ENCODE measurements at regions not wholly inside any gene's neighbourhood (a gene's known extent, or its start where the extent isn't known, plus 50 kb on each side); places are given as distances from the start of the nearest gene placed in this dataset.

GRCh38 chr3:74564560-74564959 lies 49.9 kb downstream of the CNTN3 start:
- no peak for DNase-seq (ENCODE audit: low read depth)

- no peak for DNase-seq (ENCODE audit: low read depth)
Measured at GRCh38 chr3:74562558-74563269, 51.7 kb downstream of the CNTN3 start.

GRCh38 chr3:74561881-74562280 lies 52.6 kb downstream of the CNTN3 start:
- peak; percentile 1 for DNase-seq (ENCODE audit: low read depth)

- DNase-seq (ENCODE audit: low read depth) = no peak
Measured at GRCh38 chr3:74559261-74559660, 55.2 kb downstream of the CNTN3 start.

- no peak for DNase-seq (ENCODE audit: low read depth)
Measured at GRCh38 chr3:74550686-74551085, 63.8 kb downstream of the CNTN3 start.

GRCh38 chr3:74546426-74546825 lies 68.0 kb downstream of the CNTN3 start:
- DNase-seq (ENCODE audit: low read depth) = peak; percentile 2

GRCh38 chr3:74542441-74542840 lies 72.0 kb downstream of the CNTN3 start:
- no peak for DNase-seq (ENCODE audit: low read depth)

- no peak for DNase-seq (ENCODE audit: low read depth)
Measured at GRCh38 chr3:74539876-74540275, 74.6 kb downstream of the CNTN3 start.

GRCh38 chr3:74538669-74539068 lies 75.8 kb downstream of the CNTN3 start:
- no peak for DNase-seq (ENCODE audit: low read depth)

- no peak for DNase-seq (ENCODE audit: low read depth)
Measured at GRCh38 chr3:74537857-74538256, 76.6 kb downstream of the CNTN3 start.

GRCh38 chr3:74537164-74537563 lies 77.3 kb downstream of the CNTN3 start:
- no peak for DNase-seq (ENCODE audit: low read depth)

- no peak for DNase-seq (ENCODE audit: low read depth)
Measured at GRCh38 chr3:74535281-74535680, 79.2 kb downstream of the CNTN3 start.

- no peak for DNase-seq (ENCODE audit: low read depth)
Measured at GRCh38 chr3:74534611-74535010, 79.8 kb downstream of the CNTN3 start.

- DNase-seq (ENCODE audit: low read depth) = peak; percentile 53
Measured at GRCh38 chr3:74532446-74532845, 82.0 kb downstream of the CNTN3 start.

GRCh38 chr3:74531491-74531890 lies 83.0 kb downstream of the CNTN3 start:
- peak; percentile 13 for DNase-seq (ENCODE audit: low read depth)

GRCh38 chr3:74529145-74529544 lies 85.3 kb downstream of the CNTN3 start:
- no peak for DNase-seq (ENCODE audit: low read depth)

GRCh38 chr3:74527566-74527965 lies 86.9 kb downstream of the CNTN3 start:
- no peak for DNase-seq (ENCODE audit: low read depth)

GRCh38 chr3:74523811-74524210 lies 90.6 kb downstream of the CNTN3 start:
- no peak for DNase-seq (ENCODE audit: low read depth)

- no peak for DNase-seq (ENCODE audit: low read depth)
Measured at GRCh38 chr3:74520895-74521294, 93.6 kb downstream of the CNTN3 start.

- no peak for DNase-seq (ENCODE audit: low read depth)
Measured at GRCh38 chr3:74518610-74519009, 95.8 kb downstream of the CNTN3 start.

- no peak for DNase-seq (ENCODE audit: low read depth)
Measured at GRCh38 chr3:74516019-74516418, 98.4 kb downstream of the CNTN3 start.

- DNase-seq (ENCODE audit: low read depth) = no peak
Measured at GRCh38 chr3:74515451-74515850, 99.0 kb downstream of the CNTN3 start.

GRCh38 chr3:74511078-74511477 lies 103.4 kb downstream of the CNTN3 start:
- DNase-seq (ENCODE audit: low read depth) = no peak

- peak; percentile 2 for DNase-seq (ENCODE audit: low read depth)
Measured at GRCh38 chr3:74510261-74510818, 104.1 kb downstream of the CNTN3 start.

Data from LHCN-M2 (cell line).